RPMI7951 (cell line): ENCODE measurements at regions not wholly inside any gene's neighbourhood (a gene's known extent, or its start where the extent isn't known, plus 50 kb on each side); places are given as distances from the start of the nearest gene placed in this dataset.
"Not testable (repeated sequence)": the region's sequence is repeated elsewhere in the genome, so short reads cannot be mapped to it uniquely, and the experiment has no call there.

Experiments
- DNase-seq: peaks from one replicate; pipeline ENCODE4 v3.0.0-alpha.2; 2012; ENCODE audit warnings: low read depth

DNA sequence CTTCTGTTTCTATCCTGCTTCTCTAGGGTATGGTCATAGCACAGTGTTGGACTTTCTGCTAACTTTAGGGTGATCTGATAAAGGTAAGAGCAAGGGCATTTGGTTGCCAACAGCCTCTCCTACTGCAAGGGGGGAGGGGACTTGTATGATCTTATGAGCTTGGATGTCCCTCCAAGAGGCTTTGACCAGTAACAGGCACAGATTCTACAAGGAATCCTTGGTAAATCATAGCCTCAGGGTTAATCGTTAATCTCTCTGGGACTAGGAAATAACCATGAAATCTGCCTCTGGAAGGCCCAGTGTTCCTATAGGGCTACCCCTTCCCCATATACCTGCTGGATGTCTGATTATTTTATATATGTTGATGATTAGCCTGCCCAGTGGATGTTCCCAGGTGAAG is 134.8 kb upstream of the TNFSF4 start:
- no peak for DNase-seq

- DNase-seq: no peak
Observed at GRCh38 chr1:173342736-173343135, 134.4 kb upstream of the PRDX6 start.

DNA sequence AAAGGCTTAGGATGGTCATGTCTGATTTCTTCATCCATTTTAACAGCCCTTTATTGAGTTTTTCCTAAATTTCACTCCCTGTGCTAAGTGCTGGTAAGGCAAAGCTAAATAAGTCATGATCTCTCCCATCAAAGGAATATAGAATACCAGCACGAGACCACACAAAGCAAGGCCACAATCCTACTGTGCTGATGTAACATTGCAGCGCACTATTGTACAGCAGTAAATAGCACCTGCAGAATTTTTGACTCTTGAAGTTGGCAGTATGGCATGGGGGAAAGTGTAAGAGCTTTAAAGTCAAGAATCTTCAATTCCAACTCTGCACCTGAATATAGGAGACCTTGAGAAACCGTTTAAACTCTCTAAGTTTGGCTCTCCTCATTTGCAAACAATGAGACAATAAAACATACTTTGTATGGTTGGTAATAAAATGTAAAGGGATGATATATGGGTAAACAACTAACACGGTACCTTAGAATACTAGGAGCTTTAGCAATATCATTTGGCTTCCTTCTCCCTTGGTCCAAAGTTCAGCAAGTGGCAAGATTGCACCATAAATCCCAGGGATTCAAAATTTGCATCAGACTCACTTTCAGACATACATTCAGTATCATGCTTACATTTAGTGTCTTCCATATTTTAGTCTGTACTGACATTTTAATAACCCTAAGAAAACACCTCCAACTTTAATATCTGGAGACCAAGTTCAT is 132.9 kb upstream of the PRDX6 start:
- DNase-seq: no peak

DNA sequence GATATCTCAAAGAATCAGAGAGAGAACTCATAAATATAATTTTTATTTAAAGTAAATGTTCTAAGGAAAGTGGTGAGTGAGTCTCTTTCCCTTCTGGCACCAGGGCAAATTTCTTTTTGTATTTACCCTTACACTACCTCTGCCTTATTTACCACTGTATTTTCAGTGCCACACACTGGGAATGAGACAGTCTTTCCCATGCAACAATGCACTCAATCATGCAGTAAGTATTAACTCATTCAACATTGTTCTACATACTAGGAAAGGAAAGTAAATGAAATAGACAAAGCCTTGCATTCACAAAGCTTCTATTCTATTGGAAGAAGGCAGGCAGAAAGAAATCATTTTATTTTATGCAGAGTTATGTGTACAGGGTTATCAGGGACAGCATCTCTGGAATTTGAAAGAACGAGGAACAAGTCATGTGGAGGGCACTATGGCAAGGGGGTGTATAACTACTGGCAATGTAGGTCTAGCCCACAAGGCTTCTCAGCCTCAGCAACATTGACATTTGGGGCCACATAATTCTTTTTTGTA is 129.8 kb upstream of the PRDX6 start:
- no peak for DNase-seq

GRCh38 chr1:173352635-173353034 is 124.5 kb upstream of the PRDX6 start:
- not testable (repeated sequence) for DNase-seq

- DNase-seq: no peak
Observed at GRCh38 chr1:173353350-173353749, 123.8 kb upstream of the PRDX6 start.

GRCh38 chr1:173354937-173355280 is 122.2 kb upstream of the PRDX6 start:
- peak; percentile 32 for DNase-seq

DNA sequence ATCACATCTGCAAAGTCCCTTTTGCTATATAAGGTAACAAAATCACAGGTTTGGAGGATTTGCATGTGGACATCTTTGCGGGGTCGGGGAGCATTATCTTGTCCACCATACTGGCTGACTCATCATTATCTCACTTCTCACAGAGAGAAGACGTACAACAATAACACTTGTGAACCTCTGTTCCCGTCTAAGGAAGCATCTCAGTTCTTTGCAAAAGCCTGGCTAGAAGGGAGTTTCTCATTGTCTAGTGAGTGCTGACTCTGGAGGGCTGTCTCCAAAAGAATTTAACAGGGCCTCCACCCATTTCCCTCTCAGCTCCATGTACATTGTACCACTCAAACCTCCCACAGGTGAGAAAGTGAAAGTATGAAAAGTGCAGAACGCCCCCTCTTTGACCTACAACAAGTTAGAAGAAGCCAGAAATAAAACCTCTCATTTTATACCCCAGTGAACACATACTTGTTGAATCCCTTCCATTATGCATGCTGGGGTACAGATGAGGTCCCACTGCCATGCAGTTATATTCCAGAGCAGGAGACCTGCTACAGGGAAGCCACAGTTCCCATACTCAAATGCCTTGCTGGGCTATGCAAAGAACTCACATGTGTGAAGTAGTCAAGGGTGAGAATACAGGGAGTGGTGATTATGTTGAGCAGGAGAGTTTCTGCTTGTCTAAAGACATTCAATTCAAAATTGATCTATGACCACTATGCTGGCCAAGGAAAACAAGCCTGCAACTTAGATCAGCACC is 121.7 kb upstream of the PRDX6 start:
- peak; percentile 34 for DNase-seq

DNA sequence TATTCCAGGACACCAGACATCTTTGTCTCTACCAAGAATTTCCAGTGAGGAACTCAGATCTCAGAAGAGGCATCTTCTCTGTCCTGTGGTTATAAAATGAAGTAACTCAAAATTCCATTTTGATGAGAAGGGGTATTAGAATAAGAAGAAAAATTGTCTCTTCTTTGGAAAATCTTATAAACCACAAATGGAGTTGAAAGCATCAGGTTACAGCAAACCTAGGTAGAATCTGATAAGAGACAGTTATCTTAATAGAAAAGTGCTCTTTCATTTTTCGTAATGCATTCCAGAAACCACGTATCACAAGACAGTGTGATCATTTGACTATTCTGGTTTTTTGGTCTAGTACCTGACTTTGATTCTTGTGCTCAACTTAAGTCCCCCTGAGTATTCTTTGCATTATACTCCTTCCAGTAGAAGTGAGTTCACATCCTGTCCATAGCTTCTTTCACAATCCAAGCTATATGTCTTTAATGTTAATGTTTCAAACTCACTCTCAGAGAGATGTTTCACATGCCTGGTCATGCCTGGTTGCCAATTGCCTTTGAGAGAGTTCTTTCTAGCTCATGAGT is 120.9 kb upstream of the PRDX6 start:
- DNase-seq: no peak

- no peak for DNase-seq
Observed at GRCh38 chr1:173360487-173361063, 116.6 kb upstream of the PRDX6 start.

GRCh38 chr1:173362543-173362942 is 114.6 kb upstream of the PRDX6 start:
- DNase-seq: no peak

DNA sequence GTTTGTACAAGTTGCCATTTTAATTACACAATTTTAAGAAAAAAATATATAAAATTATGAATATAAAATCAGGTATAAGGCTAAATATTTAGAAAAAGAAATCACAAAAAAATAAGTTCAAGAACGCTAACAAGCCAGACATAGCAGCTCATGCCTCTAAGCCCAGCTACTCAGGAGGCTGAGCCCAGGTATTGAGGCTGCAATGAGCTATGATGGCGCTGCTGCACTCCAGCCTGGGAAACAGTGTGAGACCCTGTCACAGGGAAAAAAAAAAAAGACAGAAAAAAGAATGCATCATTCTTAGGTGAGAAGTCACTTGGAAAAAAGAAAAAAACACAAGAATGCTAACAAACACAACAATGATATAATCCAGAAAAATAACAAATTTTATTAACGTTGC is 112.3 kb upstream of the PRDX6 start:
- DNase-seq: no peak

DNA sequence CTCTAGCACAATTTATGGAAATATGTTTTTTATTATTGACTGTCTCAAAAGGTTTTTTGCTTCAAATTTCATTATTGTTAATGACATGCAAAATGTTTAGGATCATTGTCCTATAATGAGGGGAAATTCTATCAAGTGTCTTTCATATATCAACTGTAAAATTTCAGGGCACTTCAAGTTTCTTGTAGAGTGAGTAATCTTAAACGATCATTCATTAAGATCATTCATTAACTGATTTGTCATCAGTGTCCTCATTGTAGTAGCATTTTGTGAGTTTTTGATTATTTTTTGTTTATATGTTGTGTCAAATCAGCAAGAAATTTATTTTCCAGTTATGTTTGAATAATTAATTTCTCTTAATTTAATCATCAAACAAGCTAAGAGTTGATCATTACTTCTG is 111.8 kb upstream of the PRDX6 start:
- no peak for DNase-seq

DNA sequence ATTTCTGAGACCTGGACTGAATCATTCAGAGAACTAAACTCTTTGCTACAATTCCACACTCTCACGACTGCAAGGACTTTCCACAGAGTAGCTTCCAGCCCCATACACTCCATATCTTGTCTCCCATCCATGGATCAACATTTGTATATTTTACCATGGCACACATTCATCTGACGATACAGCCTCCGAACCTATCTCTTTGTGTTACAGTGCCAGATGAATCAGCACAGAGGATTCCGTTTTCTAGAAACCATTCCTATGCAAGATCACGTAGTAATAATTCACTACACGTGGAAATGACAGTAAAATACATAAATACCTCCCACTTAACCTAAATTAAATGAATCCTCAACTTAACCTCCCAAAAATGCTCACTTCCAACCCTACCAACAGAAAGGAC is 110.0 kb upstream of the PRDX6 start:
- DNase-seq: no peak

- DNase-seq: peak; percentile 29
Observed at GRCh38 chr1:173370586-173370985, 106.5 kb upstream of the PRDX6 start.

- DNase-seq: not testable (repeated sequence)
Observed at GRCh38 chr1:173376065-173376464, 101.1 kb upstream of the PRDX6 start.

DNA sequence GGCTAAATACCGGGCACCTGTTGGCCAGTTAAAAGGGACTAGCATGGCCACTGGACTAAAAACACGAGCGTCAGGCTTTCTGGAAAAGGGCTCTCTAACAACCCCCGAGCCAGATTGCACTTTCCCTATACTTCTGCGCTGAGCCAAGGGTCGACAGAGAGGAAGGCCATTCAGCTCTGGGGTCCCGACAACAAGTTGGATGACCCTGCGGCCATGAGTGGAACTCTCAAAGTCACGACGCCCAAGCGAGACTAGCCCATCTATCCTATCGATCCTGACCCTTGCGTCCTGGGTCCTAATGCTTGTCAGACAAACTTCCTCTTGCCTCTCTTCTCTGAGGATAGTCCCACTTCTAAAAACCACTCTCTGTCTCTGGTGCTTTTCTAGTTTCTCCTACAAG is 99.9 kb upstream of the PRDX6 start:
- DNase-seq: no peak

DNA sequence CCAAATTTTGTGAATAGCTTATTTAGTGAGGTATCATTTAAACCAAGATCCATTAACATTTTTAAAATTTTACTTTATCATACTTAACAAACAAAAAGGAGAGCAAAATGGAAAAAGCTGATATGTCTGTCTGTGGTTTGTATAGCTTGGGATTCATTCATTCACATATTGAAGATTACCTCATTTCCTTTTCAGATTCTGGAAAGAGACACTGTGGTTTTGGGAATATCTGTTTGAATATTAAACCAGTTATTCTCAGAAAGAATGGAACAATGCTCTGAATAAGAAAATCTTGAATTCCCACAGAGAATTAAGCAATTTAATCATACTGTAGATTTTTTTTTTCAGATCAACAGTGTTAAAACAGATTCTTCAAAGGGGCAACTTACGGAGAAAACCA is 93.8 kb upstream of the PRDX6 start:
- peak; percentile 13 for DNase-seq

DNA sequence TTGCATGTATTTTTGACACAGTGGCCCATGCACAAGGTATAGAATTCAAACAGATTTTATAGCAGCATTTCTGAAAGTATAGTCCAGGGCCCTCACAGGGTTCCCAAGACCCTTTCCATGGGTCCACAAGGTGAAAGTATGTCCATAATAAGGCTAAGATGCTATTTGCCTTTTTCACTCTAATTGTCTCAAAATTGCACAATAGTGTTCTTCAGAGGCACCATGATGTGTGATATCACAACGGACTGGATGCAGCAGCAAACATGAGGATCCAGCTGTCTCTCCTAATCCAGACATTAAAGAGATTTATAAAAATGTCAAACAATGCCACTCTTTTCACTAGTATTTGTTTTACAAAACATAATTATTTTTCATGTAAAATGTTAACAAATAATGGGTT is 88.8 kb upstream of the PRDX6 start:
- DNase-seq: no peak

- DNase-seq: peak; percentile 92
Observed at GRCh38 chr1:173392895-173393658, 84.1 kb upstream of the PRDX6 start.

- DNase-seq: peak; percentile 44
Observed at GRCh38 chr1:173393659-173394000, 83.5 kb upstream of the PRDX6 start.

- not testable (repeated sequence) for DNase-seq
Observed at GRCh38 chr1:173394813-173395212, 82.3 kb upstream of the PRDX6 start.
